Stomach (tissue), 8 donors: ENCODE measurements at regions not wholly inside any gene's neighbourhood (a gene's known extent, or its start where the extent isn't known, plus 50 kb on each side); places are given as distances from the start of the nearest gene placed in this dataset.

Experiments used
- DNase-seq, 2 donors: peaks; one replicate each; pipeline versions ENCODE4 v3.0.0 to v3.0.0-alpha.2; 2013 to 2019
- H3K27ac ChIP-seq, 5 donors: fragments of 200-600 bp in 4 of 5; sonication (generic) in 4 of 5; one replicate each; pipeline ENCODE4 v1.5.1; 2013 to 2019; ENCODE audit warnings: mild to moderate bottlenecking in 1 of 5, moderate library complexity in 1 of 5
- H3K27me3 ChIP-seq, 3 donors: fragments of 200-600 bp; sonication (generic); one replicate each; pipeline ENCODE4 v1.5.1; 2017 to 2019; ENCODE audit warnings: mixed run types in 1 of 3
- H3K36me3 ChIP-seq, 4 donors: fragments of 200-600 bp; sonication (generic); 1 replicate in 3 of 4; 2 replicates in 1 of 4; pipeline ENCODE4 v1.5.1; 2016 to 2019
- H3K4me1 ChIP-seq, 4 donors: fragments of 200-600 bp; sonication (generic); one replicate each; pipeline ENCODE4 v1.5.1; 2016 to 2019
- H3K4me3 ChIP-seq, 4 donors: fragments of 200-600 bp; sonication (generic) in 3 of 4; one replicate each; pipeline ENCODE4 v1.5.1; 2016 to 2019; ENCODE audit warnings: mild to moderate bottlenecking in 1 of 4
- H3K9me3 ChIP-seq, 4 donors: fragments of 200-600 bp; sonication (generic); one replicate each; pipeline ENCODE4 v1.5.1; 2016 to 2019
- CTCF ChIP-seq, 7 experiments: fragments of 450-650 bp in 4 of 7; fragments of 200-600 bp in 3 of 7; sonication (generic) in 3 of 7; IDR thresholded peaks; one replicate each; pipeline ENCODE4 v1.5.1; 2016 to 2019; ENCODE audit warnings: antibody characterized with exemption in 7 of 7, control low read depth in 2 of 7, mild to moderate bottlenecking in 1 of 7
- EP300 ChIP-seq: sonication (generic); formaldehyde crosslinking; IDR thresholded peaks from one replicate; pipeline ENCODE4 v1.6.1; 2017; ENCODE audit warnings: antibody characterized with exemption
- POLR2A ChIP-seq, 4 donors: fragments of 450-650 bp; IDR thresholded peaks; one replicate each; pipeline ENCODE4 v1.6.1; 2016; ENCODE audit warnings: antibody characterized with exemption in 4 of 4, control low read depth in 2 of 4, mild to moderate bottlenecking in 1 of 4, moderate library complexity in 1 of 4
- POLR2AphosphoS5 ChIP-seq, 3 donors: sonication (generic); formaldehyde crosslinking; IDR thresholded peaks; one replicate each; pipeline ENCODE4 v1.6.1; 2016; ENCODE audit warnings: antibody characterized with exemption in 3 of 3
- WGBS, 5 donors: extraction: QIAGEN DNeasy Blood & Tissue Kit in 3 of 5; methylation state at CpG; one replicate each; pipeline versions ENCODE4 v1.1.5 to v1.1.7; 2013 to 2018; 5-methylcytosine and 5-hydroxymethylcytosine counted together
- intact Hi-C: fragments of 100-400 bp; cut with DNase I; formaldehyde crosslinking; loops from one replicate; pipeline ENCODE4 v1.15.1; 2023; ENCODE audit warnings: low total_unique reads
- donor health status: healthy with polysubstance abuse.
- donor health status: Bipolar disorder and iron deficiency.
- donor health status: healthy.

GRCh38 chr14:99327458-99328250, 55.7 kb upstream of the BCL11B start:
- no peak for DNase-seq
- TF ChIP-seq CTCF (IDR thresholded peaks at IDR 0.05) (no peak), EP300 (no peak), POLR2A (IDR thresholded peaks at IDR 0.05) (no peak), POLR2AphosphoS5 (IDR thresholded peaks at IDR 0.05) (no peak)
- Histone ChIP-seq H3K4me1 (no peaks in the 10 kb centered on the region), H3K4me3 (no peak overlapping the region), H3K36me3 (no peaks in the 10 kb centered on the region), H3K9me3 (no peaks in the 10 kb centered on the region), H3K27ac (no peak overlapping the region), H3K27me3 (peaks cover 0 to 56% (median 0%) of the 10 kb centered on the region in 3 donors)
- WGBS, 5 donors = 54 to 62% (median 56%) methylated on average over 13 to 14 of the region's 14 CpGs
- intact Hi-C loops = no loop called here

- TF ChIP-seq POLR2AphosphoS5 (IDR thresholded peaks at IDR 0.05) (no peak), CTCF (IDR thresholded peaks at IDR 0.05) (no peak), POLR2A (IDR thresholded peaks at IDR 0.05) (no peak), EP300 (no peak)
- 78 to 89% (median 80%) methylated on average over 5 of the region's 5 CpGs for WGBS, 5 donors
- DNase-seq = no peak
Observed at GRCh38 chr14:99327050-99327449, 55.1 kb upstream of the BCL11B start.

GRCh38 chr14:99326041-99326710, 54.2 kb upstream of the BCL11B start:
- no peaks in the 10 kb centered on the region for H3K36me3 ChIP-seq
- no peak for TF ChIP-seq CTCF (IDR thresholded peaks at IDR 0.05)
- TF ChIP-seq POLR2A (IDR thresholded peaks at IDR 0.05) = no peak
- no peak for TF ChIP-seq POLR2AphosphoS5 (IDR thresholded peaks at IDR 0.05)
- no peak for TF ChIP-seq EP300
- H3K4me3 ChIP-seq = no peak overlapping the region
- peaks cover 0 to 62% (median 0%) of the 10 kb centered on the region in 3 donors for H3K27me3 ChIP-seq
- intact Hi-C loops = no loop called here
- 91 to 95% (median 93%) methylated on average over 8 of the region's 8 CpGs for WGBS, 5 donors
- no peaks in the 10 kb centered on the region for H3K9me3 ChIP-seq
- H3K27ac ChIP-seq = no peak overlapping the region
- no peaks in the 10 kb centered on the region for H3K4me1 ChIP-seq
- DNase-seq = no peak

More at GRCh38 chr14:99327050-99327449, 55.1 kb upstream of the BCL11B start:
- Histone ChIP-seq H3K27me3 (peaks cover 0 to 62% (median 0%) of the 10 kb centered on the region in 3 donors), H3K4me1 (no peaks in the 10 kb centered on the region), H3K36me3 (no peaks in the 10 kb centered on the region), H3K9me3 (no peaks in the 10 kb centered on the region), H3K4me3 (no peak overlapping the region), H3K27ac (no peak overlapping the region)
- intact Hi-C loops = no loop called here

GRCh38 chr14:99325591-99325990, 53.6 kb upstream of the BCL11B start:
- DNase-seq = no peak
- no peak overlapping the region for H3K27ac ChIP-seq
- H3K27me3 ChIP-seq = peaks cover 0 to 60% (median 0%) of the 10 kb centered on the region in 3 donors
- intact Hi-C loops = no loop called here
- H3K36me3 ChIP-seq = no peaks in the 10 kb centered on the region
- H3K4me1 ChIP-seq = peaks cover 0 to 3% (median 1%) of the 10 kb centered on the region in 4 donors
- WGBS, 5 donors = 90 to 97% (median 93%) methylated on average over 8 of the region's 8 CpGs
- no peak overlapping the region for H3K4me3 ChIP-seq
- no peaks in the 10 kb centered on the region for H3K9me3 ChIP-seq
- TF ChIP-seq POLR2A (IDR thresholded peaks at IDR 0.05) (no peak), CTCF (IDR thresholded peaks at IDR 0.05) (no peak), EP300 (no peak), POLR2AphosphoS5 (IDR thresholded peaks at IDR 0.05) (no peak)
